Hippocampal formation (tissue), 2 donors: ENCODE measurements at regions not wholly inside any gene's neighbourhood (a gene's known extent, or its start where the extent isn't known, plus 50 kb on each side); places are given as distances from the start of the nearest gene placed in this dataset.
A peak's percentile ranks its signal among the peaks of the same experiment; 100 is the strongest.
"Not testable (repeated sequence)": the region's sequence is repeated elsewhere in the genome, so short reads cannot be mapped to it uniquely, and the experiment has no call there.

Experiments
- DNase-seq, 2 donors: peaks; one replicate each; lab custom pipeline; 2025; lab: John Stamatoyannopoulos, UW

- no peak for DNase-seq
These were observed 241.8 kb upstream of the SLCO3A1 start for GRCh38 chr15:91611561-91612323.

DNA sequence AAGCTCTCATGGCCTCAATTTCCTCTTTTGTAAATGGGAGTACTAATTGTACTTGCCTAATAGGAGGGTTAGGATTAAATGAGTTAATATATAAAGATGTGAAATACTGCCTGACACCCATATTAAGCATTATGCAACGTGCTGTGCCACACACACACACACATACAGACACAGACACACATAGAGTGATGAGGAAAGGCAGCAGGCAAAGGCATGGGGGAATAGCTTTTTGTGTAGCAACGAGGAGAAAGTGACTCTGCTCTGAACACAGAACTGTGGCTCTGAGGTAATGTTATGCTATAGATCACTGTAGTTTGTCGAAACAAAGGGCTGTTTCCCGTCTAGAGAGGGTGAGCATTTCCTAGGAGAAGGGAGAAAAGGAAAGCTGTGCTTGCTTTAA lies 233.3 kb upstream of the SLCO3A1 start:
- no peak for DNase-seq

DNA sequence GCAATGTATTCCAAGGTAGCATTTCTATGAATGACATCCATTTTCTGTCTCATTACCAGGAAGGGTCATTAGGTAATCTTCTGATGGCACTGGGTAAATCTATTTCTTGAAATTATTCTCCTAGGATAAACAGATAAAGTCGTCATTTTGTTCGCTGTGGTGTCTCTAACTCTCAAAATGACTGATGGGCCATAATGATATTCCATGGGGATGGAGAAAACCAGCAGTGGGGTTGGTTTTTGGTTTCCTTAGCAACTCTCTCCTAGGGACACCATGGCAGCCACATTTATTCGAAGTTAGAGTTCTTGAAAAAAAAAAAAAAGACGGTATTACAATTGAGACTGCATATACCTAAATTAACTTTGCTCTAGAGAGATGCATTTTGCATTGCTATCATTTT lies 231.3 kb upstream of the SLCO3A1 start:
- no peak for DNase-seq

DNA sequence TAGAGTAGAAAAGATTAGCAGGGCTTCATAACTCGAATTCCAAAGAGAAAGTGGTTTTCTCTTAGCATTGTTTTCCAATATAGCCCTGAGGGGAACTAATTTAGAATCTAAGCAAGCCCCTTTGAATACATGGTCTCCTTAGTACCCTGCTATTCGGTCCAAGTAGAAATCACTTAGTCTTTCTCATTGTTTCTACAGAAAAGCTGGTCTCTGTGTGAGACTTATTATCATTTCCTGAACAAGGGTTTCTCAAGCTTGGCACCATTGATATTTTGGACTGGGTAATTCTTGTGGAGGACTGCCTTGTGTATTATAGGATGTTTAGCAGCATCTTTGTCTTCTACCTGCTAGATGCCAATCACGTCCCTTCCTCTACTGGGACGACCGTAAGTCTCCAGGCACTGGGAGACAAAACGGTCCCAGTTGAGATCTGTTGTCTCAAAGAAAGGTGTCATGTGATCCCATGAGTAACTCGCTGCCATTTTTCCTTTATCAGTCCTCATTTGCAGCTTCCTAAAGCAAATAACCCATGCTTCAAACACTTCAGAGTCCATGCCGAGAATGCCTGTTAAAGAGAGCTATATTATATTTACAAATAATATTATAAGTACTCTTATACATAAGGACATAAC lies 230.7 kb upstream of the SLCO3A1 start:
- DNase-seq = no peak

GRCh38 chr15:91624353-91624968 lies 229.0 kb upstream of the SLCO3A1 start:
- DNase-seq = no peak

DNA sequence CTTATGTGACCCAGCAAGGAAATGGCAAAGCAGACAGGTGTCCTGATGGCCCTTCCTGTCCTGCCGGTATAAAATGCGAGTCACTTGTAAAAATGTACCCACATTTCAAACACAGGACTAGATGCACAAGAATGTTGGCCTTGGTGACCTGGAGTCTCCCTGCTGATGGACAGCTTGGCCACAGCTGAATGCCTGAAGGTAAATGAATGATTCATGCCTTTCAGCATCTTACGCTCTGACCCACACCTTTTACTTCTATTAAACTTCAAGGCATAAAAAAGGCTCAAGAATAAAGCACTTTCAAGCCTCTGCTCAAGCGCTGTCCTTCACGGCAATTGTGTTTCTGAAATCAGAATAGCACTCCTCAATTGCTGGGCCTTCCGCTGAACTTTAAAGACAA lies 228.0 kb upstream of the SLCO3A1 start:
- no peak for DNase-seq

GRCh38 chr15:91627473-91628278 lies 225.8 kb upstream of the SLCO3A1 start:
- peak in 1 of 2 donors; percentile 44 for DNase-seq

- DNase-seq = no peak
These were observed 223.4 kb upstream of the SLCO3A1 start for GRCh38 chr15:91630090-91630489.

GRCh38 chr15:91632176-91632575 lies 221.3 kb upstream of the SLCO3A1 start:
- no peak for DNase-seq

DNA sequence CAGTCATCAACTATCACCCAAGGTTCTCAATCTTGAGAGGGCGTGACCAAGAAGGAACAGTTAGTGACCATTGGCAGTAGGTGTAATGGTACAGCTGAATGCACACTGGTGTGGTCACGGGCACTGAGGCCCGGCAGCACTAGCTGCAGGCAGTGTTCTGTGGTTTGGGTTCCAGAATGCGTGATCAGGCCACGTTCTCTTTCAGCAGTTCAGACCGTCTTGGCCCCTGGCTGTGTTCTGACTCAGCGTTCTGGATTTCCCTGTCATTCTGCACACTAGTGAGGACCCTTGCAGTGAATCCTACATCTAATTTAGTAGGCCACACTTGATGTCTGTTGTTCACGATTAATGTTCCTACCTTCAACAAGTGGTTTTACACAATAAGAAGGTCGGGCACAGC lies 220.5 kb upstream of the SLCO3A1 start:
- no peak for DNase-seq

DNA sequence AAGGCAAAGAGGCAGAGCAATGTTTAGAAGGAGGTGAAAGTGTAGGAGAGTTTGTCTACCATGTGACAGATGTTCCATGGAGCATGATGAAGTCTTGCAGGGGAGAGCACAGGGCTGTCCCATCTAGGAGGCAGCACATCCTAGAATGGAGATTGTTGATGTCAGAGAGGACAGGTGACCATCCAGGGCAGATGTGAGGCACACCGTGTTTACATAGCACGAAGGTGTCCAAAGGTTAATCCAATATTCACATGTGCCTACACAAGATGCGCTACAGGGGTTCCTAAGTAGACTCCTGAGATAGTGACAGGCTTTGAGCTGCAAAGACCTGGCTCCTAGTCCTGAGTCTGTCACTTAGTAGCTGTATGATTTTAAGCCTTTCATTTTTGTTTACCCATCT lies 219.3 kb upstream of the SLCO3A1 start:
- no peak for DNase-seq

DNA sequence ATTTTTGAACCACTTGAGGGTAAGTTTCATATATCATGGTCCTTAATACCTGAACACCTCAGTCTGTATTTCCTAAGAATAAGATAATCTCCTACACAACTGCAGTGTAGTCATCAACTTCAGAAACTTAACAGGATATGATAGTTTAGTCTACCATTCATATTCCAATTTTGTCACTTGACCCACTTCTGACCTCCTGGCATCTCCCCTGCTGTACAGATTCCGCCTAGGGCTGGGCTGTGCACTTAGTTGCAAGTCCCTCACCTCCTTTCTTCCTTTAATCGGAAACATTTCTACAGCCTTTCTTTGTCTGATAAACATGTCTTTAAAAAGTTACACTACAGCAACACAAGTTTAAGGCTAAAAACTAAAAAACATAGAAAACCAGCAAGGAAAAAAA lies 218.4 kb upstream of the SLCO3A1 start:
- no peak for DNase-seq

DNA sequence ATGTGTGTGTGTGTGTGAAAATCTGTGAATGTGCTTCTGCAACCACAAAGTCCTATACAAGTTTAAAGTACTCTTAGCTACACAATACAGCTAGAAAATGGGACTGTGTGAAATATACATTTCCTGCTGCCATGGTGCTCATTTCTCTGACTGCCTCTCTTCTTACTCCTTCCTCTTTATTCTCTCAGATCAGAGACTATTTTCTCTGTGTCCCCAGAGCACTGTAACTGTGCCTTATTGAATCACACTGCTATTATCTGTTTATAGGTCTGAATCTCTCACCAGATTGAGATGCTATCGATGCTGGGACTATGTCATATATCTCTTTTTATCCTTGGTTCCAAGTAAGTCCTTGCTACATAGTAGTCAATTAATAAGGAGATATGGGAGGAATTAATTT lies 217.9 kb upstream of the SLCO3A1 start:
- DNase-seq = no peak

GRCh38 chr15:91649016-91649415 lies 204.5 kb upstream of the SLCO3A1 start:
- DNase-seq = no peak

DNA sequence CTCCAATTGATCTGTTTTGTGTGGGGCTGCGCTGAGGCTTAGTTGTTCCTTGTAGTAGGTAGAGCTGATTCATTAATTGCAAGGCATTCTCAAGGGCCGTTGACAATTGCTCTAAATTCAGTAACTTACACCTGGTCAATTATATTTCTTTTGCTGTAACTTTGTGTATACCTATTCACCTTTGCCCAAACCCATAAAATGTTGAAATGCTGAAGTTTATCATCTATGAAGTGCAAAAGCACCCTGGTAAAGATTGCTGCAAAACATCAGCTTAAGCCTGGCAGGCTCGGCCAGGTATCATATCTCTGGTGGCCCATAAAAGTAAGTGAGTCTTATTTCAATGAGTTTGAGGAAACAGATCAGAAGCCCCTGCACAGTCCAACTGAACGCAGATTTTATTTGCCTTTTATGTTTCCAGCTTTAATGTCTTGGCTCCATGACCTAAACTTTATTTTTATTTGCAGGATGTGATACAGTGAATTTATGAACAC lies 203.6 kb upstream of the SLCO3A1 start:
- no peak for DNase-seq

GRCh38 chr15:91651251-91651650 lies 202.3 kb upstream of the SLCO3A1 start:
- no peak for DNase-seq

- no peak for DNase-seq
These were observed 200.8 kb upstream of the SLCO3A1 start for GRCh38 chr15:91652610-91653207.

GRCh38 chr15:91655563-91656290 lies 197.8 kb upstream of the SLCO3A1 start:
- DNase-seq = not testable (repeated sequence)

DNA sequence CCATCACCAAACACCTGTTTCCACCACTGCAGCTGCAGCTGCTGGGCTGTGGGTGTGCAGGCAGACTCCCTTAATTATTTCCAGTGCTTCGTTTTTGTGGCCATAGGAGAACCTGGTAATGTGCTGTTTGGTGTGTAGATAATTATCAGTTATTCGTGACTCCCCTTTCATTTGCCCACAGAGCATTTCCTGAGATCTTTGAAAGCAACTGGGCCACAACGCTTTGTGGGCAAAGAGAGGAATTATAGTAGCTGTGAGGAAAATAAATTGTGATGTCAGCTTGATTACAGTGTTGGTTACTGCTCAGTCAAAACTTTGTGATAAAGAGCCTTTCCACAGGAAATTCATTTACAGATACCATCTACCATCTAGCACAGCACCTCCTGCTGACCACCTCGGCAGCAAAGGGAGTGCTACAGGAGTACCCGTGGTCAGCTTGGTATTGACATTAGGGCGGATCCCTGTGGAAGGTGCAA lies 193.3 kb upstream of the SLCO3A1 start:
- DNase-seq = no peak

DNA sequence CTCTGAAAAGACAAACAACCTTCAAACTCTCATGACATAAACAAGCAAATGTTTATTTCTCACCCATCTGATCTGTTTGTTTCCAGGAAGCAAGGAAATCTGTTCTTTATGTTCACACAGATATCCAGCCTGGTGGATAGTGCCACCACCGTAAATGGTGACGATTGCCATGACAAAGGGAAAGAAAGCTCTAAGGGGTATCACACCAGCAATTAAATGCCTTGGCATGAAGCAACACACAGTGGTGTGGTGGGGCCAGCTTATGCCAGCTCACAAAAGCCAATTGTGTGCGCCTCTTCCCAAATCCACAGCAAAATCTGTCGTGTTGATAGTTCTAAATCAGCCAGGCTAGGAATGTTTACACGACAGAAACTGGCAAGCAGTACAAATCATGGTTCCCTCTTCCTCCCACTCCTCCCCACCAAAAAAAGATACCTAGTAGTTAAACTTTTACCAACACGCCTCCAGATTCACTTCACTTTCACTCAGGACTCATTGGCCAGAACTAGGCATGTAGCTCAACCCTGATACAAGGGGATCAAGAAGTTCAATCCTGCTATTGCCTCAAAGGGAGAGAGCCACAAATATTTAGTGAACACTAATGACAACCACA lies 189.2 kb upstream of the SLCO3A1 start:
- peak in 1 of 2 donors; percentile 10 for DNase-seq

- DNase-seq = no peak
These were observed 188.3 kb upstream of the SLCO3A1 start for GRCh38 chr15:91665212-91665611.
